ENCODE measurements at regions not wholly inside any gene's neighbourhood (a gene's known extent, or its start where the extent isn't known, plus 50 kb on each side); places are given as distances from the start of the nearest gene placed in this dataset.

- TF ChIP-seq, protein P1, sequence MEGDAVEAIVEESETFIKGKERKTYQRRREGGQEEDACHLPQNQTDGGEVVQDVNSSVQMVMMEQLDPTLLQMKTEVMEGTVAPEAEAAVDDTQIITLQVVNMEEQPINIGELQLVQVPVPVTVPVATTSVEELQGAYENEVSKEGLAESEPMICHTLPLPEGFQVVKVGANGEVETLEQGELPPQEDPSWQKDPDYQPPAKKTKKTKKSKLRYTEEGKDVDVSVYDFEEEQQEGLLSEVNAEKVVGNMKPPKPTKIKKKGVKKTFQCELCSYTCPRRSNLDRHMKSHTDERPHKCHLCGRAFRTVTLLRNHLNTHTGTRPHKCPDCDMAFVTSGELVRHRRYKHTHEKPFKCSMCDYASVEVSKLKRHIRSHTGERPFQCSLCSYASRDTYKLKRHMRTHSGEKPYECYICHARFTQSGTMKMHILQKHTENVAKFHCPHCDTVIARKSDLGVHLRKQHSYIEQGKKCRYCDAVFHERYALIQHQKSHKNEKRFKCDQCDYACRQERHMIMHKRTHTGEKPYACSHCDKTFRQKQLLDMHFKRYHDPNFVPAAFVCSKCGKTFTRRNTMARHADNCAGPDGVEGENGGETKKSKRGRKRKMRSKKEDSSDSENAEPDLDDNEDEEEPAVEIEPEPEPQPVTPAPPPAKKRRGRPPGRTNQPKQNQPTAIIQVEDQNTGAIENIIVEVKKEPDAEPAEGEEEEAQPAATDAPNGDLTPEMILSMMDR (IDR thresholded peaks at IDR 0.05): no peak
- TF ChIP-seq POLR2A (IDR thresholded peaks at IDR 0.05): no peak
Measured at GRCh38 chr19:31470229-31470939, 121.1 kb upstream of the TSHZ3 start.
